BLaER1 (cell line): ENCODE measurements at regions not wholly inside any gene's neighbourhood (a gene's known extent, or its start where the extent isn't known, plus 50 kb on each side); places are given as distances from the start of the nearest gene placed in this dataset.

ENCODE experiments used
- H3K27ac ChIP-seq: shearing (Covaris generic); formaldehyde crosslinking; 2 replicates; pipeline ENCODE4 v1.8.1; 2022
- H3K27me3 ChIP-seq: shearing (Covaris generic); formaldehyde crosslinking; 2 replicates; pipeline ENCODE4 v1.8.1; 2022
- H3K36me3 ChIP-seq: shearing (Covaris generic); formaldehyde crosslinking; 2 replicates; pipeline ENCODE4 v1.8.1; 2022
- H3K4me1 ChIP-seq: shearing (Covaris generic); formaldehyde crosslinking; 2 replicates; pipeline ENCODE4 v1.8.1; 2022
- H3K4me2 ChIP-seq: shearing (Covaris generic); formaldehyde crosslinking; 2 replicates; pipeline ENCODE4 v1.8.1; 2022
- H3K4me3 ChIP-seq: shearing (Covaris generic); formaldehyde crosslinking; 2 replicates; pipeline ENCODE4 v1.8.1; 2022
- H3K9ac ChIP-seq: shearing (Covaris generic); formaldehyde crosslinking; 2 replicates; pipeline ENCODE4 v1.8.1; 2022
- H3K9me3 ChIP-seq: shearing (Covaris generic); formaldehyde crosslinking; 2 replicates; pipeline ENCODE4 v1.8.1; 2022
- H4K20me1 ChIP-seq: shearing (Covaris generic); formaldehyde crosslinking; 2 replicates; pipeline ENCODE4 v1.8.1; 2022
- Cebpa-rat ChIP-seq: shearing (Covaris generic); IDR thresholded peaks from 2 replicates; pipeline ENCODE4 v1.8.1; 2022

DNA sequence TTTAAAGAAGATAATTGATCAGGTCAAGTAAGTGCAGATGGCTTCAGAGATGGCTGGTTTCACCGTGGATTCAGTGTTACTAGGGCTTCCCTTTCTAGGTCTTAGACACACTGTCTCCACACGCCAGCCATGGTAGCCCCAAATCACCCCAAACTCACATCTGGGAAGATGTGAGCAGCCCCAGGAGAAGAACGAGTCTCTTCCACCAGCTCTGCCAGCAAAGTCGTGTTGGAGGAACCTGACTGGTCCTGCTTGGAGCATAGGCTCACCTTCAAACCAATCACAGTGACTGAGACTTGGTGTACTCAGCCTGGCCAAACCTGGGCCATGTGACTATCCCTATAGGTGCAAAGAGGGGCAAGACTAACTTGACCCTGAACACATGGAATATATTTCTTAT is 296.7 kb downstream of the RPLP1 start:
- no peak for TF ChIP-seq Cebpa-rat
- H3K4me2 ChIP-seq = no peak overlapping the region
- H3K27me3 ChIP-seq = peaks cover 71% of the 10 kb centered on the region
- no peak overlapping the region for H3K27ac ChIP-seq
- no peak overlapping the region for H3K9ac ChIP-seq
- H3K4me3 ChIP-seq = no peak overlapping the region
- H4K20me1 ChIP-seq = peaks cover 37% of the 10 kb centered on the region; the same call in 1 of the 2 replicates
- peaks cover 44% of the 10 kb centered on the region for H3K9me3 ChIP-seq
- H3K4me1 ChIP-seq = no peaks in the 10 kb centered on the region; the same call in 1 of the 2 replicates
- H3K36me3 ChIP-seq = no peaks in the 10 kb centered on the region

DNA sequence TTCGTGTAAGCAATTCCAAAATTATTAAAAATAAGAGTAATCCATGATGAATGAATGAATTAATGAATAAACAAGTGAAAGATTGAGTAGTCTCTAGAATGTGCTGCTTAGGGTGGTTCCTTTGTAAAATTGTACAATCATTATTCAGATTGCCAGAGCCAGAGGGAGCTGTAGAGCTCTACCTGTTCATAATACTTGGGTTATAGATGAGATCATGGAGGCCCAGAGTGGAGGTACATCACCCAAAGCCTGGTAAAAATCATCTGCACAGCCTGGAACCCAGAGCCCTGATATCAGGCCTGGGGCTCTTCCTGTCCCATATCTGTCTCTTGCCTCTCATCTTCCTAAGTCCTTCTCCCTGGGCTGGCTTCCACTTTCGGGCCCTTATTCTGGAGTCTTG is 297.2 kb downstream of the RPLP1 start:
- H4K20me1 ChIP-seq = peaks cover 37% of the 10 kb centered on the region
- no peak overlapping the region for H3K4me2 ChIP-seq
- H3K9ac ChIP-seq = no peak overlapping the region
- H3K4me1 ChIP-seq = peaks cover 2% of the 10 kb centered on the region
- no peak overlapping the region for H3K27ac ChIP-seq
- no peaks in the 10 kb centered on the region for H3K36me3 ChIP-seq
- peaks cover 46% of the 10 kb centered on the region for H3K9me3 ChIP-seq
- H3K27me3 ChIP-seq = peaks cover 77% of the 10 kb centered on the region
- no peak overlapping the region for H3K4me3 ChIP-seq
- no peak for TF ChIP-seq Cebpa-rat

DNA sequence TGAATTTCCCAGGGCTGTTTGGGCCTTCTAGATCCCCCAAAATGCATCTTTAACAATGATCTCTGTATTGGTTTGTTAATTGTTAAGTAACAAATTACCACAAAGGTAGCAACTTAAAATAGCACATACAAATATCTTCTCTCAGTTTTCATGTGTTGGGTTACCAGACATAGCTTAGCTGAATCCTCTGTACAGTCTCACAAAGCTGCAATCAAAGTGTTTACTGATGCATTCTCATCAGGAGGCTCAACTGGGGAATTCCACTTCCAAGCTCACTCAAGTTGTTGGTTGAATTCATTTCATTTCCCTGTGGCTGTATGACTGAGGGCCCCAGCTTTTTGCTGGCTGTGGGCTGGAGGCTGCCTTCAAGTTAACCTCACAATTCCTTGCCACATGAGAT is 297.6 kb downstream of the RPLP1 start:
- Histone ChIP-seq H3K27ac (no peak overlapping the region), H3K4me2 (no peak overlapping the region), H3K4me3 (no peak overlapping the region), H3K4me1 (peaks cover 7% of the 10 kb centered on the region), H3K9me3 (peaks cover 46% of the 10 kb centered on the region), H3K27me3 (peaks cover 81% of the 10 kb centered on the region), H4K20me1 (peaks cover 39% of the 10 kb centered on the region), H3K36me3 (no peaks in the 10 kb centered on the region), H3K9ac (no peak overlapping the region)
- no peak for TF ChIP-seq Cebpa-rat

DNA sequence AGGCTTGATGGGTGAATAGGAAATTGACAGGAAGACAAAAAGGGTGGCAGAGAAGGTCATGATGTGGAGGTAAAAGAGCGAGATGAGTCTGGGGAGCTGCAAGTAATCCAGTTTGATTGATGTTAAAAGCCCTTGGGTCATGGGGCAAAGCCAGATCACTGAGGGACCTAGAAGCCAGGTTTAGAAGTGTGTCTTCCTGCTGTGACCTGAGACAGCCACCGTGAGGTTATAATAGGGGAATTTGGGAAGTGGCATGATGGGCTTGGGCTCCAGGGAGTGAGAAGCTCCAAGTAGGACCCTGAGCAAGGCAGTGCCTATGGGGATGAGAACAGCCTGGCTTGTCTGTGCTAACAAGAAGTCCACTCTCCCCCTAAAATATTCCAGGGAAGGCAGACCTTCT is 298.5 kb downstream of the RPLP1 start:
- Histone ChIP-seq H3K4me3 (no peak overlapping the region), H3K9ac (no peak overlapping the region), H4K20me1 (peaks cover 41% of the 10 kb centered on the region), H3K27ac (no peak overlapping the region), H3K27me3 (peaks cover 87% of the 10 kb centered on the region), H3K4me1 (peaks cover 16% of the 10 kb centered on the region), H3K4me2 (no peak overlapping the region), H3K36me3 (no peaks in the 10 kb centered on the region), H3K9me3 (peaks cover 46% of the 10 kb centered on the region)
- TF ChIP-seq Cebpa-rat = no peak

DNA sequence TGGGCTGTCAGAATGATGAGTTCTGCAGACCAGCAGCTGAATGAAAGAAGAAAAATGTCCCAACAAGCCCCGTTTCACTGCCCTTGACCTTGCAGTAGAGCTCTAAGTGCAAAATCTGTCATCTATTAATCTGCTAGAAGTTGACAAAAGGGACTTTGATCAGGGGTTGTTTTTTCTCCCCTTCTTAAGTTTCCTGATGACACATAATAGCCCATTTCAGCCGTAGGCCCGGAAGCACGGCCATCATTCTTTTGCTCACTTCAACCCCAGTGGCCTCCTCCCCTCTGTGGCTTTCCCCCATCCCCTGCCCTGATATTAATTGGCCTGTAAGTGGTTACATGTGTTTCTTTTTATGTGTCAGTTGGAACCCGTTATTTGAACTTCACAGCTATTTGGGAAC is 298.9 kb downstream of the RPLP1 start:
- no peak for TF ChIP-seq Cebpa-rat
- Histone ChIP-seq H3K9me3 (peaks cover 46% of the 10 kb centered on the region), H3K4me3 (no peak overlapping the region), H3K4me1 (peaks cover 20% of the 10 kb centered on the region), H3K27me3 (peaks cover 91% of the 10 kb centered on the region), H3K9ac (no peak overlapping the region), H3K36me3 (no peaks in the 10 kb centered on the region), H4K20me1 (peaks cover 45% of the 10 kb centered on the region), H3K27ac (no peak overlapping the region), H3K4me2 (no peak overlapping the region)

DNA sequence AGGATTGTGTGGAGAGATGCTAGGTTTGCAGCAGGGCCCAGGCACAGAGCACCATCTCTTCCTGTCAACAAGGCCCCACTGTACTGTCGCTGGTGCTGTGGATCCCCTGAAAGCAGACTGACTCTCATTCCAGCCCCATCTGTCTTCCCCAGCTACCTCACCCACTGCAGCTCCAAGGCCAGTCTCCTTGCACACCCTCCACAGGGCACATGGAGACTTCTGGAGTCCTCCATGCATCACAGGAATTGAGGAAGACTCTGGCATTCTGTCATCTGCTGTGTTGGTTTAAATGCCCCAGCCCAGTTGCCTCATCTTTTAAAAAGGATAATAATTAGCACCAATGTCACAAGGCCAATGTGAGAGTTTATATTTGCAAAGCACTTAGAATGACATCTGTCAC is 301.2 kb downstream of the RPLP1 start:
- peaks cover 95% of the 10 kb centered on the region for H3K27me3 ChIP-seq
- H3K36me3 ChIP-seq = no peaks in the 10 kb centered on the region
- H3K4me1 ChIP-seq = peaks cover 34% of the 10 kb centered on the region
- no peak overlapping the region for H3K27ac ChIP-seq
- H3K4me3 ChIP-seq = peak overlapping the region; percentile 2; the same call in 1 of the 2 replicates
- H3K4me2 ChIP-seq = no peak overlapping the region
- H3K9ac ChIP-seq = no peak overlapping the region
- peaks cover 46% of the 10 kb centered on the region for H3K9me3 ChIP-seq
- no peak for TF ChIP-seq Cebpa-rat
- H4K20me1 ChIP-seq = peaks cover 52% of the 10 kb centered on the region

DNA sequence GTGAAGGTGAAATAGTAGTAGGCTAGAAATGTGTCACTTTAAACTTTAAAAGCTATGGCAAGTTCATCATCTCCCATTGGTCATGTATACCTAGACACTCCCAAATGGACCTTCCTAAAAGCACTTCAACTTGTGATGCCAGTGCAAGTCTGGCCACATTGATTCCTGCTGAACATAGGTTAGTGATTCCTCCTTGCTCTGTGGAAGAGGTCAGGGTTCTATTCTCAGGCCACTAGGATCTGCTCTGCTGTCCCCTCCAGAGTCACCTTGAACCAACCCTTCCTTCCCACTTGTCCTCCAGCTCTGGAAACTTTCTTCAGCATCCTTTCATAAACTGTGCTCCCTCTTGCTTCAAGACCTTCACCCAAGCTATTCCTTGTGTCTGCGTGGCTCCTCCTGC is 301.7 kb downstream of the RPLP1 start:
- Histone ChIP-seq H4K20me1 (peaks cover 56% of the 10 kb centered on the region), H3K4me1 (peaks cover 39% of the 10 kb centered on the region), H3K4me2 (no peak overlapping the region), H3K9me3 (peaks cover 46% of the 10 kb centered on the region), H3K27me3 (peaks cover 93% of the 10 kb centered on the region), H3K27ac (no peak overlapping the region), H3K36me3 (no peaks in the 10 kb centered on the region), H3K4me3 (no peak overlapping the region), H3K9ac (no peak overlapping the region)
- no peak for TF ChIP-seq Cebpa-rat

DNA sequence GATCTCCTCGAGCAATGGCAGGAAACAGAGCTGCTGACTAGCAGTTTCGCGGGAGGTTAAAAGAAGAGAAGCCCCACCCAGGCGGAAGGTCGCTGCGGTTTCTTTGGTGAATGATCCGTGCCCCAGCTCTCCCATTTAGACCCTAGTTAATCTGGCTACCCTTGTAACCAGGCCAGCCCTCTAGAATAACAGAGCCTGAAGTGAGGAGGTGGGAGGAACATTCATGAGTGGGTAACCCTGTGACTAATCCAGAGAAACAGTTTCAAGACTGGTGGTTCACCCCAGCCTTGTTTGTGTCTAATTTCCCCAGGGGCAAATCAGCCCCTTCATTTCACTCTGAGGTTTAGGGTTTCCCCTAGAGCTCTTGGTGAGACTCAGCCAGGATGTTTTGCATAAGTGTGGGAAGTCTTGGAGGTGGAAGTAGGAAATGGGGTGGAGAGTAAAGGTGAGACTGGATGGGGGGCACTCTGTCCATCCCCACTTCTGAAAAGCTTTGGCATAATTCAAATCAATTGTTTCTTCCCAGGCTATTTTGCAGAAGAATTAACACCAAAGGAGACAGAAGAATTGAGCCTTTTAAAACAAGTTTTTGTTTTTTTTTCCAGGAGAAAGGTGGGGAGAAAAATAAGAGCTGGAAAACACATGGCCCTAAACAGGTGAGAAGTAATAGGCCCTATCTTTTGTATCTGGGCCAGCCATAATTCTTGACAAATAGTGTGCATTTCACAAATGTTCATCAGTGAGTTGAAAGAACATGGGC is 303.1 kb downstream of the RPLP1 start:
- Histone ChIP-seq H4K20me1 (peaks cover 71% of the 10 kb centered on the region), H3K27ac (no peak overlapping the region), H3K4me1 (peaks cover 48% of the 10 kb centered on the region), H3K27me3 (peaks cover 94% of the 10 kb centered on the region), H3K4me2 (peak overlapping the region; percentile 69), H3K9ac (no peak overlapping the region), H3K4me3 (no peak overlapping the region), H3K9me3 (peaks cover 36% of the 10 kb centered on the region), H3K36me3 (no peaks in the 10 kb centered on the region)
- TF ChIP-seq Cebpa-rat = no peak

DNA sequence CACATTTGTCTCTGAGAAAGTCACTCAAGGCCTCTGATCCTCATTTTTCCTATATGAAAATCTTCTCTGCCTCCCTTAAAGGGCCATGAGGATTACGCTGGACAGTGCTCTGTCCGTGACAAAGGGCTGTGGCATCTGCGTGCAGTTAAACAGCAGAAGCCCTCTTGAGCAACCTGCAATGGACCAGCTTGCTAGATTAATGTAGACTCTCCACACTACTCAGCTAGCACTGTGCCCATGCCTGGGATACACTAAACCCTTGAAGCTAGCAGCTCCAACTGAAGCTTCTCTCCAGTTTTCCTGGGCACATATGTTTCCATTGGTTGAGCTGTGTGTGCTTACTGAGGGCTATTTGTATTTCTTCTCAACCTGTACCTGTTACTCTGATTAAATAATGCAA is 303.8 kb downstream of the RPLP1 start:
- Histone ChIP-seq H3K36me3 (no peaks in the 10 kb centered on the region), H3K9me3 (peaks cover 29% of the 10 kb centered on the region), H3K27ac (no peak overlapping the region), H3K27me3 (peaks cover 94% of the 10 kb centered on the region), H3K4me2 (peak overlapping the region; percentile 69), H4K20me1 (peaks cover 78% of the 10 kb centered on the region), H3K4me1 (peaks cover 48% of the 10 kb centered on the region), H3K9ac (no peak overlapping the region), H3K4me3 (no peak overlapping the region)
- no peak for TF ChIP-seq Cebpa-rat

DNA sequence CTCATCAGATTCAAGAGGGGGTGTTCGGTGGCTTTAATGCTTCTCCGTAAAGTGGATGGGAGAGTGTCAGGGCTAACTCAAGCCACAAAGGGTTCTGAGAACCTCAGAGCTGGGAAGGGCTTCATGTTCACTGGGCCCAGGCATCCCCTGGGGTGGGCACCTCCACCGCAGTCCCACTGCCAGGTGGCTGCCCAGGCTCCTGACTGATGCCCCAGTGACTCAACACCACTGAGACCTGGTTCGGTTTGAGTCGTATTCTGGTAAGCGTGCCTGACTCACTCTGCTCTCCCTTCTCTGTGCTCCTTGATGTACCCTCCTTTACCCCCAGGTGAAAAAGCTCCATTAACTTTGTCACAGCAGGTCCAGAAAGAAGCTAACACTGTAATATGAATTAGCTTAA is 304.6 kb downstream of the RPLP1 start:
- Histone ChIP-seq H3K4me1 (peaks cover 48% of the 10 kb centered on the region), H3K9me3 (peaks cover 23% of the 10 kb centered on the region), H3K36me3 (no peaks in the 10 kb centered on the region), H3K4me2 (no peak overlapping the region), H3K27ac (no peak overlapping the region), H3K27me3 (peaks cover 94% of the 10 kb centered on the region), H4K20me1 (peaks cover 82% of the 10 kb centered on the region), H3K9ac (no peak overlapping the region), H3K4me3 (no peak overlapping the region)
- TF ChIP-seq Cebpa-rat = no peak
